ENCODE measurements at regions not wholly inside any gene's neighbourhood (a gene's known extent, or its start where the extent isn't known, plus 50 kb on each side); places are given as distances from the start of the nearest gene placed in this dataset.
"Not testable (repeated sequence)": the region's sequence is repeated elsewhere in the genome, so short reads cannot be mapped to it uniquely, and the experiment has no call there.

GRCh38 chr20:29320216-29320949, 1937.1 kb upstream of the DEFB115 start:
- not testable (repeated sequence) for DNase-seq

GRCh38 chr20:29323631-29324515, 1933.6 kb upstream of the DEFB115 start:
- DNase-seq = not testable (repeated sequence)

- not testable (repeated sequence) for DNase-seq
Observed at GRCh38 chr20:29324516-29325303, 1932.8 kb upstream of the DEFB115 start.

GRCh38 chr20:29325304-29325640, 1932.2 kb upstream of the DEFB115 start:
- DNase-seq = no peak

DNA sequence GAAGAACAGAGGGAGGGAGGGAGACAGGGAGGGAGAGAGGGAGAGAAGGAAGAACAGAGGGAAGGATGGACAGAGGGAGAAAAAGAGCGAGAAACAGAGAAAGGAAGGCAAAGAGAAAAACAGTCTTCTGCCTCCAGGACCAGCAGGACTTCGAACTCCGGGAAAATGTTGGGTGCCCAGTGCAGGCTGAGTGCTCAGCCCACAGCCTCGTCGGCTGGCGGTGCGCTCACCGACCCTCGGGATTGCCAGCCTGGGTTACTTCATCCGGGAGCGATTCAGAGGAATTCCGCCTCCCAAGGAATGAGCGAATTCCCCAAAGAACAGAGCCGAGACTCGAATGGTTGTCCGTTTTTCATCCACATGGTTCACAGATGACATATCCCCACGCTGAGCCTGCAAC, 1931.7 kb upstream of the DEFB115 start:
- DNase-seq = not testable (repeated sequence)

DNA sequence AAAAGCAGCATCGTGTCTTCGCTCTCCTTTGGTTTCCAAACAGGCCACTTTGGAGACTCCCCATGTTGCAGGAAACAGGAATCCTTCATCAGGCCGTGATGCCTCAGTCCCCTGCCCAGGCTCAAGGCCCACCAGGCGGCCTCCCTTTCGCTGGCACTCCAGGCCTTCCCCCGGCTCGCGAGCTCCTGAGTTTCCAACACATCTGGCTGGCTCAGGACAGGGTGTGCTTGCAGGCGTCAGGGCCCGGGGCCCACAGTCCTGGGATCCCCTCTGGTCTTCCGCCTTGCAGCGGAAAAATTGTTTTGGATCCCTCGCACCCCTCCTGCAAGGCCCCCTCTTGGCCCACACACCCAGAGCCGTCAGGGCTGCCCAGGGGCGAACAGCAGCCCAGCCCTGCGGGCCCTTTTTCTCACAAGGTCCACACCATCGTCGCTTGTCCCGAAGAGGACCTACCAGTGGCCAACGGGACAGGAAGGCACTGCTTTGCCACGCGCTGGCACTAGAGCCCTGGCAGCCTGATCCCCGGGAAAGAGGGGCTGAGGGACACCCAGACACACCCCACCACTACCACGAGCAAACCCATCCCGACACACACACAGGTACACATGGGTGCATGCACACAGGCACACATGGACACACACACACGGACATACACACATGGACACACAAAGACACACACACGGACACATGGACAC, 1930.9 kb upstream of the DEFB115 start:
- DNase-seq = no peak

DNA sequence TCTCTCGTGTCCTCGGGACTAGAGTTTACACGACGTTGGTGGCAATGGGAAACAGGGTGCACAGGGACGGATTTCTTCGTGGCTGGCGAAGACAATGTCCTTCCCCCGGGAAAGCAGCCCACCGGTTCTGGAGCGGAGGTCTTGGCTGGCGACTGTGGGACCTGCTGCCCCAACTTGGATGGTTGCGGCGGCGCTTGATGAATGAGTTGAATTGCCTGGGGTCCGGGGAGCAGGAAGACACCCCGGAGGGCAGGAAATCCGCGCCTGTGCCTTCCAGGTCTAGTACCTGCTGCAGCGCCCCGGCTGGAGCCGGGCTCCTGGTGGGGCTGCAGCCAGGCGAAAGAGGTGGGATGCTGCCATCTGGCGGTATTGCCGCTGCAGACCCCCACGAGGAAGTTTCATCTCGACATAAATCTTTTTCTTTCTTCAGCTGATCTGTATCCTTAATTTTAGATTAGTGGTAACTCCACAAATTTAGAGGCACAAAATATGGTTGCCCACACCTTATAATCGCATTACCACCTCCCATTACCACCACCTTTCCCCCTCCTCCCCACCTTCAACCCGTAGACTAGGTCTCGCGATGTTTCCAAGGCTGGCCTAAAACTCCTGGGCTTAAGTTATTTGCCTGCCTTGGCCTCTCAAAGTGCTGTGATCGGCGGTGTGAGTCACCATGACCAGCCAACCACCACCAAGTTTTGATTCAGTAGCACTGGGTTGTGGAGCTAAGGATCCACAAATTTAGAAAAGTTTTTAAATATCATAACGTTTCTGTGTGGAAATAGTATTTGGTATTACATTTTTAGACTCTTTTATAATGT, 1929.7 kb upstream of the DEFB115 start:
- DNase-seq = peak; percentile 46

DNA sequence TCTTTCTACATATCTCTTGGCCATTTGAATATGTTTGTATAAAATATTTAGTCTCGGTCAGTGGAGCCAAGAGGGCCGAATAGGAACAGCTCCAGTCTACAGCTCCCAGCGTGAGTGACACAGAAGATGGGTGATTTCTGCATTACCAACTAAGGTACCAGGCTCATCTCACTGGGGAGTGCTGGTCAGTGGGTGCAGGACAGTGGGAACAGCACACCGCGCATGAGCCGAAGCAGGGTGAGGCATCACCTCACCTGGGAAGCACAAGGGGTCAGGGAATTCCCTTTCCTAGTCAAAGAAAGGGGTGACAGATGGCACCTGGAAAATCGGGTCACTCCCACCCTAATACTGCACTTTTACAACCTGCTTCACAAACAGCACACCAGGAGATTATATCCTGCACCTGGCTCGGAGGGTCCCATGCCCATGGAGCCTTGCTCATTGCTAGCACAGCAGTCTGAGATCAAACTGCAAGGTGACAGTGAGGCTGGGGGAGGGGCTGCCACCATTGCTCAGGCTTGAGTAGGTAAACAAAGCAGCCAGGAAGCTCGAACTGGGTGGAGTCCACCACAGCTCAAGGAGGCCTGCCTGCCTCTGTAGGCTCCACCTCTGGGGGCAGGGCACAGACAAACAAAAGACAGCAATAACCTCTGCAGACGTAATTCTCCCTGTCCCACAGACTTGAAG, 1926.9 kb upstream of the DEFB115 start:
- not testable (repeated sequence) for DNase-seq

DNA sequence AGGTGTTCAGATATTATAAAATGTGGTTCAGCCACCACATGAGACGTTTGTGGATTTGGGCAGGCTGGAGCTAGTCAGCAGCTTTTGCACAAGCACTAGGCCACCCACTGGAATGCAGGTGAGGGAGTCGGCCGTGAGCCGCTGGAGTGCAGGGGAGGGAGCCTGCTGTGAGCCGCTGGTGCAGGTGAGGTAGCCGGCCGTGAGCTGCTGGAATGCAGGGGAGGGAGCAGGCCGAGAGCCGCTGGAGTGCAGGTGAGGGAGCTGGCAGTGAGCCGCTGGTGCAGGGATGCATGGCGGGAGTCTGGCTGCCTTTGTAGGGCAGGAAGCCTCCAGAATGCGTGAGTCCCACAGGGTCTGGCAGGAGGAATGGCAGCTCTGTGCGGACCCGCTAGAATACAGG, 1907.6 kb upstream of the DEFB115 start:
- DNase-seq = no peak

DNA sequence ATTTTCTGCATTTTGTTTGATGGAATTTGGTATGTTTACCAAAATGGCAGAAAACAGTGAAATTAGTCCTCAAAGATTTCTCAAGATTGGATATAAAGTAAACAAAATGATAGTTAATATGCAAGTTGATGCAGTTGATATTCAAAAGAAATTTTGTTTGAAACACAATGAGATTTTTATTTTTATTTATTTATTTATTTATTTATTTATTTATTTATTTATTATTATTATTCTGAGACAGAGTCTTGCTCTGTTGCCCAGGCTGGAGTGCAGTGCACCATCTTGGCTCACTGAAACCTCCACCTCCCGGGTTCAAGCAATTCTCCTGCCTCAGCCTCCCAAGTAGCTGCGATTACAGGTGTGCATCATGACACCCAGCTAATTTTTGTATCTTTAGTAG, 1881.5 kb upstream of the DEFB115 start:
- DNase-seq = not testable (repeated sequence)

- not testable (repeated sequence) for DNase-seq
Observed at GRCh38 chr20:29392853-29393252, 1864.6 kb upstream of the DEFB115 start.

DNA sequence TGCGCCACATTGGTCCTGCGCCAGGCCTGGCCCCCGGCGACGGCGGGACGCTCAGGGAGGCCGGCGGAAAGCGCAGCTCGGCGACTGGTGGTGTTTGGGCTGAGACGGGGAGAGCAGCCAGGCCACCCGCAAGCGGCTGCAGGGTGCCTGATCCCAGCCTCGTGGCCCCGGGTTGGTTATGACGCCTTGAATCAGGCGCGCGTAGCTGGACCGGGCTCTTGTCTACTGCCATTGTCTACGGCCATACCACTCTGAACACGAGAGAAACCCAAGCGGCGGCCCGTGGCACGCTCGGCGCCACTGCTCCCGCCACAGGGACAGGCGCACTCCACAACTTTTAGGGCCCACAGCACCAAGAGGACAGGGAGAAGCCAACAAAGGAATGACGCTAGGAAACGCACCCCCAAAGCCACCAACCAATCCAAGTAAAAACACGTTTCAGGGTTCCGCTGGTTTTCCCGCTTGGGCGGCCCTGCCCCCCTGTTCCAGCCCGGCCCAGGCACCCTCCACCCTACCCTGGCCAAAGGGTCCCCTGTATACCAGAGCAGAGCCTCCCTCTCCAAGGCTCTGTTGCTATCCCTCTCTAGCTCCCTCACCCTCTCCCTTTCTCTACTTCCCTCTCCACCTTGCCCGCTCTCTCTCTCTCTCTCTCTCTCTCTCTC, 1849.3 kb upstream of the DEFB115 start:
- DNase-seq = no peak

DNA sequence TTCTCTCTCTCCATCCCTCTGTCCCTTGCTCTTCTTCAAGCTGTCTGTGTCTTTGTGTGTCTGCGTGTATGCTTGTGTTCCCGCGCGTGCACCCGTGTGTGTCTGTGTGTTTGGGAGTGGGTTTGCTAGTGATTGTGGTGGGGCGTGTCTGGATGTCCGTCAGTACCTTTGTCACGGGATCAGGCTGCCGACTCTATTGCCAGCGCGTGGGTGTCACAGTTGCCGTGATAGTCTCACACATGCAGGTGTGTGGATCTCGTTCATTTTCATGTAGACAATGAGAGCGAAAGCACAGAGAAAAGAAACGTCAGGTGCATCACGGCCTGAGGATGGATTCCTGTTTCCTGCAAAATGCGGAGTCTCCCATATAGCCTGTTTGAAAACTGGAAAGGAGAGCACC, 1848.8 kb upstream of the DEFB115 start:
- DNase-seq = not testable (repeated sequence)

GRCh38 chr20:29409160-29409689, 1848.2 kb upstream of the DEFB115 start:
- DNase-seq = not testable (repeated sequence)

GRCh38 chr20:29409833-29410805, 1847.3 kb upstream of the DEFB115 start:
- no peak for DNase-seq

GRCh38 chr20:29410806-29411457, 1846.5 kb upstream of the DEFB115 start:
- no peak for DNase-seq

- not testable (repeated sequence) for DNase-seq
Observed at GRCh38 chr20:29411458-29411820, 1846.0 kb upstream of the DEFB115 start.

DNA sequence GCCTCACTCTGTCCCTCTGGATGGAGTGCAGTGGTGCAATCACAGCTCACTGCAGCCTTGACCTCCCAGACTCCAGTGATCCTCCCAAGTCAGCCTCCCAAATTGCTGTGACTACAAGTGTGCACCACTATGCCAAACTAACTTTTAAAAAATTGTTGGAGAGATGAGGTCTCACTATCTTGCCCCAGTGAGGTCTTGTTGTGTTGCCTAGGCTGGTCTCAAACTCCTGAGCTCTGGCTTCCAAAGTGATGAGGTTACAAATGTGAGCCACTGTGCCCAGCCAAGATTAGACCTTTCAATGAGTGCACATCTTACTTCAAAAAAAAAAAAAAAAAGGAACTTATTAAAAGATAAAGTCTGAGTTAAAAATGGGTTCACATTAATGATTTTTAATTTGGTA, 1838.1 kb upstream of the DEFB115 start:
- no peak for DNase-seq

All from stimulated activated CD4-positive, alpha-beta T cell treated with anti-CD3 and anti-CD28 coated beads, Interleukin-12 subunit alpha, Interleukin-12 subunit beta, amount 100 ng/mL, for 4 hours (primary cell).